ENCODE measurements at regions not wholly inside any gene's neighbourhood (a gene's known extent, or its start where the extent isn't known, plus 50 kb on each side); places are given as distances from the start of the nearest gene placed in this dataset.

- H3K9me3 ChIP-seq (ENCODE audit: control insufficient read depth in 1 of 2, low read length in 2 of 2), result no peaks in the 10 kb centered on the region
- no peak overlapping the region for H3K4me3 ChIP-seq (ENCODE audit: low read depth in 1 of 2, low read length in 2 of 2)
- H3K27me3 ChIP-seq (ENCODE audit: low read depth, low read length), result no peaks in the 10 kb centered on the region
Measured at GRCh38 chr11:127223026-127223425, 222.5 kb upstream of the KIRREL3 start.

GRCh38 chr11:127219704-127220103 lies 219.1 kb upstream of the KIRREL3 start:
- Histone ChIP-seq H3K36me3 (ENCODE audit: control insufficient read depth in 1 of 2, insufficient read depth in 2 of 2, low read length in 2 of 2) (no peaks in the 10 kb centered on the region), H3K27me3 (ENCODE audit: low read depth, low read length) (no peaks in the 10 kb centered on the region), H3K9me3 (ENCODE audit: control insufficient read depth in 1 of 2, low read length in 2 of 2) (no peaks in the 10 kb centered on the region), H3K27ac (ENCODE audit: low read length) (no peak overlapping the region), H3K4me3 (ENCODE audit: low read depth in 1 of 2, low read length in 2 of 2) (no peak overlapping the region), H3K4me1 (ENCODE audit: control insufficient read depth in 1 of 2, insufficient read depth in 2 of 2, low read length in 2 of 2) (no peaks in the 10 kb centered on the region)

More at GRCh38 chr11:127223026-127223425, 222.5 kb upstream of the KIRREL3 start:
- Histone ChIP-seq H3K27ac (ENCODE audit: low read length) (no peak overlapping the region), H3K36me3 (ENCODE audit: control insufficient read depth in 1 of 2, insufficient read depth in 2 of 2, low read length in 2 of 2) (no peaks in the 10 kb centered on the region), H3K4me1 (ENCODE audit: control insufficient read depth in 1 of 2, insufficient read depth in 2 of 2, low read length in 2 of 2) (no peaks in the 10 kb centered on the region)

GRCh38 chr11:127218275-127218608 lies 217.7 kb upstream of the KIRREL3 start:
- Histone ChIP-seq H3K27ac (ENCODE audit: low read length) (no peak overlapping the region), H3K36me3 (ENCODE audit: control insufficient read depth in 1 of 2, insufficient read depth in 2 of 2, low read length in 2 of 2) (no peaks in the 10 kb centered on the region), H3K4me3 (ENCODE audit: low read depth in 1 of 2, low read length in 2 of 2) (no peak overlapping the region), H3K4me1 (ENCODE audit: control insufficient read depth in 1 of 2, insufficient read depth in 2 of 2, low read length in 2 of 2) (no peaks in the 10 kb centered on the region), H3K9me3 (ENCODE audit: control insufficient read depth in 1 of 2, low read length in 2 of 2) (no peaks in the 10 kb centered on the region), H3K27me3 (ENCODE audit: low read depth, low read length) (no peaks in the 10 kb centered on the region)

- H3K4me1 ChIP-seq (ENCODE audit: control insufficient read depth in 1 of 2, insufficient read depth in 2 of 2, low read length in 2 of 2), result no peaks in the 10 kb centered on the region
Measured at GRCh38 chr11:127217452-127218274, 217.1 kb upstream of the KIRREL3 start.

GRCh38 chr11:127205688-127206217 lies 205.2 kb upstream of the KIRREL3 start:
- Histone ChIP-seq H3K27ac (ENCODE audit: low read length) (no peak overlapping the region), H3K27me3 (ENCODE audit: low read depth, low read length) (no peaks in the 10 kb centered on the region), H3K4me3 (ENCODE audit: low read depth in 1 of 2, low read length in 2 of 2) (no peak overlapping the region), H3K36me3 (ENCODE audit: control insufficient read depth in 1 of 2, insufficient read depth in 2 of 2, low read length in 2 of 2) (no peaks in the 10 kb centered on the region), H3K9me3 (ENCODE audit: control insufficient read depth in 1 of 2, low read length in 2 of 2) (peaks cover 0 to 15% of the 10 kb centered on the region in 2 donors), H3K4me1 (ENCODE audit: control insufficient read depth in 1 of 2, insufficient read depth in 2 of 2, low read length in 2 of 2) (no peaks in the 10 kb centered on the region)

More at GRCh38 chr11:127217452-127218274, 217.1 kb upstream of the KIRREL3 start:
- no peak overlapping the region for H3K27ac ChIP-seq (ENCODE audit: low read length)
- no peaks in the 10 kb centered on the region for H3K27me3 ChIP-seq (ENCODE audit: low read depth, low read length)
- no peaks in the 10 kb centered on the region for H3K36me3 ChIP-seq (ENCODE audit: control insufficient read depth in 1 of 2, insufficient read depth in 2 of 2, low read length in 2 of 2)
- H3K4me3 ChIP-seq (ENCODE audit: low read depth in 1 of 2, low read length in 2 of 2), result no peak overlapping the region
- no peaks in the 10 kb centered on the region for H3K9me3 ChIP-seq (ENCODE audit: control insufficient read depth in 1 of 2, low read length in 2 of 2)

- peaks cover 0 to 15% of the 10 kb centered on the region in 2 donors for H3K9me3 ChIP-seq (ENCODE audit: control insufficient read depth in 1 of 2, low read length in 2 of 2)
Measured at GRCh38 chr11:127203490-127203889, 202.9 kb upstream of the KIRREL3 start.

GRCh38 chr11:127202105-127202504 lies 201.5 kb upstream of the KIRREL3 start:
- Histone ChIP-seq H3K36me3 (ENCODE audit: control insufficient read depth in 1 of 2, insufficient read depth in 2 of 2, low read length in 2 of 2) (no peaks in the 10 kb centered on the region), H3K9me3 (ENCODE audit: control insufficient read depth in 1 of 2, low read length in 2 of 2) (peaks cover 0 to 5% of the 10 kb centered on the region in 2 donors), H3K4me1 (ENCODE audit: control insufficient read depth in 1 of 2, insufficient read depth in 2 of 2, low read length in 2 of 2) (no peaks in the 10 kb centered on the region), H3K27me3 (ENCODE audit: low read depth, low read length) (no peaks in the 10 kb centered on the region), H3K27ac (ENCODE audit: low read length) (no peak overlapping the region), H3K4me3 (ENCODE audit: low read depth in 1 of 2, low read length in 2 of 2) (no peak overlapping the region)

More at GRCh38 chr11:127203490-127203889, 202.9 kb upstream of the KIRREL3 start:
- no peaks in the 10 kb centered on the region for H3K27me3 ChIP-seq (ENCODE audit: low read depth, low read length)
- no peak overlapping the region for H3K27ac ChIP-seq (ENCODE audit: low read length)
- no peaks in the 10 kb centered on the region for H3K36me3 ChIP-seq (ENCODE audit: control insufficient read depth in 1 of 2, insufficient read depth in 2 of 2, low read length in 2 of 2)
- no peak overlapping the region for H3K4me3 ChIP-seq (ENCODE audit: low read depth in 1 of 2, low read length in 2 of 2)
- no peaks in the 10 kb centered on the region for H3K4me1 ChIP-seq (ENCODE audit: control insufficient read depth in 1 of 2, insufficient read depth in 2 of 2, low read length in 2 of 2)

GRCh38 chr11:127199306-127199801 lies 198.8 kb upstream of the KIRREL3 start:
- Histone ChIP-seq H3K36me3 (ENCODE audit: control insufficient read depth in 1 of 2, insufficient read depth in 2 of 2, low read length in 2 of 2) (no peaks in the 10 kb centered on the region), H3K4me3 (ENCODE audit: low read depth in 1 of 2, low read length in 2 of 2) (no peak overlapping the region), H3K27me3 (ENCODE audit: low read depth, low read length) (no peaks in the 10 kb centered on the region)

GRCh38 chr11:127195501-127196120 lies 195.0 kb upstream of the KIRREL3 start:
- H3K4me1 ChIP-seq (ENCODE audit: control insufficient read depth in 1 of 2, insufficient read depth in 2 of 2, low read length in 2 of 2), result no peaks in the 10 kb centered on the region
- no peaks in the 10 kb centered on the region for H3K27me3 ChIP-seq (ENCODE audit: low read depth, low read length)
- H3K9me3 ChIP-seq (ENCODE audit: control insufficient read depth in 1 of 2, low read length in 2 of 2), result no peaks in the 10 kb centered on the region
- H3K36me3 ChIP-seq (ENCODE audit: control insufficient read depth in 1 of 2, insufficient read depth in 2 of 2, low read length in 2 of 2), result no peaks in the 10 kb centered on the region
- no peak overlapping the region for H3K4me3 ChIP-seq (ENCODE audit: low read depth in 1 of 2, low read length in 2 of 2)
- no peak overlapping the region for H3K27ac ChIP-seq (ENCODE audit: low read length)

More at GRCh38 chr11:127199306-127199801, 198.8 kb upstream of the KIRREL3 start:
- peaks cover 0 to 1% of the 10 kb centered on the region in 2 donors for H3K9me3 ChIP-seq (ENCODE audit: control insufficient read depth in 1 of 2, low read length in 2 of 2)
- no peak overlapping the region for H3K27ac ChIP-seq (ENCODE audit: low read length)
- no peaks in the 10 kb centered on the region for H3K4me1 ChIP-seq (ENCODE audit: control insufficient read depth in 1 of 2, insufficient read depth in 2 of 2, low read length in 2 of 2)

GRCh38 chr11:127194521-127194920 lies 194.0 kb upstream of the KIRREL3 start:
- Histone ChIP-seq H3K9me3 (ENCODE audit: control insufficient read depth in 1 of 2, low read length in 2 of 2) (no peaks in the 10 kb centered on the region), H3K36me3 (ENCODE audit: control insufficient read depth in 1 of 2, insufficient read depth in 2 of 2, low read length in 2 of 2) (no peaks in the 10 kb centered on the region), H3K27me3 (ENCODE audit: low read depth, low read length) (no peaks in the 10 kb centered on the region), H3K4me1 (ENCODE audit: control insufficient read depth in 1 of 2, insufficient read depth in 2 of 2, low read length in 2 of 2) (no peaks in the 10 kb centered on the region), H3K4me3 (ENCODE audit: low read depth in 1 of 2, low read length in 2 of 2) (no peak overlapping the region), H3K27ac (ENCODE audit: low read length) (no peak overlapping the region)

- H3K4me3 ChIP-seq (ENCODE audit: low read depth in 1 of 2, low read length in 2 of 2), result no peak overlapping the region
- H3K4me1 ChIP-seq (ENCODE audit: control insufficient read depth in 1 of 2, insufficient read depth in 2 of 2, low read length in 2 of 2), result no peaks in the 10 kb centered on the region
- H3K9me3 ChIP-seq (ENCODE audit: control insufficient read depth in 1 of 2, low read length in 2 of 2), result no peaks in the 10 kb centered on the region
- no peak overlapping the region for H3K27ac ChIP-seq (ENCODE audit: low read length)
- no peaks in the 10 kb centered on the region for H3K36me3 ChIP-seq (ENCODE audit: control insufficient read depth in 1 of 2, insufficient read depth in 2 of 2, low read length in 2 of 2)
- H3K27me3 ChIP-seq (ENCODE audit: low read depth, low read length), result no peaks in the 10 kb centered on the region
Measured at GRCh38 chr11:127193950-127194349, 193.4 kb upstream of the KIRREL3 start.
